HCT116 (cell line): ENCODE measurements at regions not wholly inside any gene's neighbourhood (a gene's known extent, or its start where the extent isn't known, plus 50 kb on each side); places are given as distances from the start of the nearest gene placed in this dataset.

Experiments
- ATAC-seq: fragments of 200-7000 bp; cut with Tn5 transposase; 2 replicates; pipeline ENCODE4 v1.9.1; 2020; ENCODE audit warnings: mild to moderate bottlenecking, moderate library complexity
- BruUV-seq: library from RNA; stranded (reverse); fragments of 400-500 nt; replicated peaks from 2 replicates; lab custom pipeline; 2021; lab: Mats Ljungman, UMichigan
- CTCF ChIA-PET: fragments of 300-600 bp; sonication (Branson Sonifier 250); formaldehyde crosslinking; loops from one replicate; lab custom pipeline; 2021; ENCODE audit warnings: antibody characterized with exemption; lab: Charles Lee
- POLR2A ChIA-PET: fragments of 300-600, 350-600 bp; sonication (Branson Sonifier 250); formaldehyde crosslinking; loops from one replicate; lab custom pipeline; 2021; ENCODE audit warnings: antibody characterized with exemption; lab: Charles Lee
- RAD21 ChIA-PET, 2 experiments: fragments of 300-600 bp; sonication (Branson Sonifier 250); formaldehyde crosslinking; loops; one replicate each; lab custom pipeline; 2023; ENCODE audit warnings: low total read pairs in 2 of 2; ENCODE audit not compliant: uncharacterized antibody in 2 of 2, unreplicated experiment in 2 of 2, low non-redundant PET in 1 of 2; lab: Charles Lee
- DNase-seq: peaks from one replicate; pipeline ENCODE4 v3.0.0-alpha.2; 2010; ENCODE audit warnings: low read depth, low spot score
- H2AFZ ChIP-seq: fragments of 200-600 bp; shearing (Covaris generic), sonication (generic); 2 replicates; pipeline ENCODE4 v1.6.1; 2017; ENCODE audit warnings: low read depth, mixed run types, mixed read lengths, antibody characterized with exemption, low read length; ENCODE audit not compliant: poor library complexity, severe bottlenecking
- H3K27ac ChIP-seq: 2 replicates; pipeline ENCODE4 v1.5.1; 2012; ENCODE audit warnings: low read depth, low read length
- H3K27me3 ChIP-seq: fragments of 200-600 bp; sonication (generic); 2 replicates; pipeline ENCODE4 v1.6.1; 2016; ENCODE audit warnings: mixed run types, low read length, mixed read lengths; ENCODE audit not compliant: insufficient read depth
- H3K36me3 ChIP-seq, 2 experiments: fragments of 200-500 bp in 1 of 2; fragments of 200-600 bp in 1 of 2; sonication (Bioruptor generic) in 1 of 2; sonication (generic) in 1 of 2; 2 replicates each; pipeline versions ENCODE4 v1.5.1 to v1.6.1; 2014 to 2016; ENCODE audit warnings: low read length in 2 of 2, inconsistent platforms in 1 of 2, mixed read lengths in 1 of 2, mixed run types in 1 of 2; ENCODE audit not compliant: insufficient read depth in 2 of 2, control insufficient read depth in 1 of 2
- H3K4me1 ChIP-seq, 2 experiments: fragments of 200-600 bp in 1 of 2; sonication (generic) in 1 of 2; 2 replicates each; pipeline versions ENCODE4 v1.5.1 to v1.6.1; 2012 to 2017; ENCODE audit warnings: low read length in 2 of 2, inconsistent platforms in 1 of 2, mild to moderate bottlenecking in 1 of 2, mixed read lengths in 1 of 2, mixed run types in 1 of 2, moderate library complexity in 1 of 2; ENCODE audit not compliant: insufficient read depth in 2 of 2, control insufficient read depth in 1 of 2
- H3K4me2 ChIP-seq: fragments of 200-600 bp; sonication (generic); 2 replicates; pipeline ENCODE4 v1.6.1; 2017; ENCODE audit warnings: mixed run types, low read length, mixed read lengths
- H3K4me3 ChIP-seq, 2 experiments: fragments of 200-600 bp in 1 of 2; sonication (generic) in 1 of 2; replicated peaks in 1 of 2; 2 replicates each; pipeline ENCODE4 v1.5.1; 2011 to 2016; ENCODE audit warnings: low read length in 2 of 2, control low read depth in 1 of 2, low read depth in 1 of 2, mild to moderate bottlenecking in 1 of 2, mixed read lengths in 1 of 2, mixed run types in 1 of 2
- H3K79me2 ChIP-seq: fragments of 200-600 bp; sonication (generic); 2 replicates; pipeline ENCODE4 v1.6.1; 2017; ENCODE audit warnings: mild to moderate bottlenecking, mixed run types, low read length, moderate library complexity, mixed read lengths; ENCODE audit not compliant: insufficient read depth
- H3K9ac ChIP-seq: fragments of 200-600 bp; sonication (generic); 2 replicates; pipeline ENCODE4 v1.6.1; 2016; ENCODE audit warnings: low read length, mixed read lengths
- H3K9me2 ChIP-seq: fragments of 200-600 bp; sonication (generic), shearing (Covaris generic); 2 replicates; pipeline ENCODE4 v1.6.1; 2017; ENCODE audit warnings: mixed run types, mild to moderate bottlenecking, moderate library complexity; ENCODE audit not compliant: insufficient read depth
- H3K9me3 ChIP-seq, 2 experiments: fragments of 200-500 bp in 1 of 2; fragments of 200-600 bp in 1 of 2; sonication (Bioruptor generic) in 1 of 2; sonication (generic) in 1 of 2; 2 replicates each; pipeline ENCODE4 v1.6.1; 2014 to 2017; ENCODE audit warnings: low read length in 2 of 2, mixed read lengths in 2 of 2, inconsistent platforms in 1 of 2, low read depth in 1 of 2, mild to moderate bottlenecking in 1 of 2, mixed run types in 1 of 2, moderate library complexity in 1 of 2; ENCODE audit not compliant: control insufficient read depth in 1 of 2, insufficient read depth in 1 of 2
- H4K20me1 ChIP-seq: fragments of 200-600 bp; sonication (generic), shearing (Covaris generic); 2 replicates; pipeline ENCODE4 v1.6.1; 2017; ENCODE audit warnings: mixed run types, mild to moderate bottlenecking, moderate library complexity; ENCODE audit not compliant: insufficient read depth
- CBX3 ChIP-seq: IDR thresholded peaks from 2 replicates; pipeline ENCODE4 v1.6.1; 2012; ENCODE audit warnings: low read depth
- CEBPB ChIP-seq: IDR thresholded peaks from 2 replicates; pipeline ENCODE4 v1.6.1; 2012; ENCODE audit warnings: low read depth
- CTCF ChIP-seq, 3 experiments: fragments of 200-600 bp in 1 of 3; sonication (generic) in 1 of 3; IDR thresholded peaks in 2 of 3; conservative IDR thresholded peaks in 1 of 3; 2 replicates each; pipeline ENCODE4 v1.5.1; 2012 to 2017; ENCODE audit warnings: low read depth in 2 of 3, low read length in 2 of 3, antibody characterized with exemption in 1 of 3, borderline replicate concordance in 1 of 3, control low read depth in 1 of 3, mild to moderate bottlenecking in 1 of 3, mixed read lengths in 1 of 3, mixed run types in 1 of 3, moderate library complexity in 1 of 3; ENCODE audit not compliant: insufficient read depth in 1 of 3
- EZH2phosphoT487 ChIP-seq: fragments of 200-600 bp; IDR thresholded peaks from 2 replicates; pipeline ENCODE4 v1.6.1; 2018; ENCODE audit warnings: antibody characterized with exemption, borderline replicate concordance
- POLR2A ChIP-seq: IDR thresholded peaks from 2 replicates; pipeline ENCODE4 v1.7.0; 2011; ENCODE audit warnings: borderline replicate concordance; ENCODE audit not compliant: insufficient read depth, insufficient read length; ENCODE audit errors: extremely low read depth
- POLR2AphosphoS5 ChIP-seq: IDR thresholded peaks from 2 replicates; pipeline ENCODE4 v1.6.1; 2011; ENCODE audit warnings: mild to moderate bottlenecking, low read depth, low read length, moderate library complexity
- SIN3A ChIP-seq: IDR thresholded peaks from 2 replicates; pipeline ENCODE4 v1.6.1; 2012; ENCODE audit warnings: low read depth
- SP1 ChIP-seq: IDR thresholded peaks from 2 replicates; pipeline ENCODE4 v1.6.1; 2012; ENCODE audit warnings: low read depth
- TCF7L2 ChIP-seq: IDR thresholded peaks from 2 replicates; pipeline ENCODE4 v1.7.0; 2011; ENCODE audit warnings: borderline replicate concordance, inconsistent platforms; ENCODE audit not compliant: insufficient read depth, insufficient read length; ENCODE audit errors: extremely low read depth
- YY1 ChIP-seq: IDR thresholded peaks from 2 replicates; pipeline ENCODE4 v1.6.1; 2011; ENCODE audit warnings: low read length, low read depth, moderate library complexity, mild to moderate bottlenecking; ENCODE audit not compliant: insufficient replicate concordance; ENCODE audit errors: extremely low read depth
- ZFX ChIP-seq: fragments of 450-650 bp; IDR thresholded peaks from 2 replicates; pipeline ENCODE4 v1.6.1; 2017
- intact Hi-C: fragments of 100-400 bp; cut with micrococcal nuclease; formaldehyde crosslinking; loops from 2 replicates; pipeline ENCODE4 v1.10.0; 2022
- TF ChIP-seq, protein P1 (sequence below): IDR thresholded peaks from 2 replicates; pipeline ENCODE4 v1.6.1; 2011; ENCODE audit warnings: mild to moderate bottlenecking, low read length, moderate library complexity; ENCODE audit not compliant: insufficient replicate concordance; ENCODE audit errors: extremely low read depth
- TF ChIP-seq, protein P2 (sequence below): IDR thresholded peaks from 2 replicates; pipeline ENCODE4 v1.6.1; 2012

GRCh38 chr17:77795685-77796084 is 162.8 kb upstream of the TNRC6C start (continued):
- TF ChIP-seq, protein P1, sequence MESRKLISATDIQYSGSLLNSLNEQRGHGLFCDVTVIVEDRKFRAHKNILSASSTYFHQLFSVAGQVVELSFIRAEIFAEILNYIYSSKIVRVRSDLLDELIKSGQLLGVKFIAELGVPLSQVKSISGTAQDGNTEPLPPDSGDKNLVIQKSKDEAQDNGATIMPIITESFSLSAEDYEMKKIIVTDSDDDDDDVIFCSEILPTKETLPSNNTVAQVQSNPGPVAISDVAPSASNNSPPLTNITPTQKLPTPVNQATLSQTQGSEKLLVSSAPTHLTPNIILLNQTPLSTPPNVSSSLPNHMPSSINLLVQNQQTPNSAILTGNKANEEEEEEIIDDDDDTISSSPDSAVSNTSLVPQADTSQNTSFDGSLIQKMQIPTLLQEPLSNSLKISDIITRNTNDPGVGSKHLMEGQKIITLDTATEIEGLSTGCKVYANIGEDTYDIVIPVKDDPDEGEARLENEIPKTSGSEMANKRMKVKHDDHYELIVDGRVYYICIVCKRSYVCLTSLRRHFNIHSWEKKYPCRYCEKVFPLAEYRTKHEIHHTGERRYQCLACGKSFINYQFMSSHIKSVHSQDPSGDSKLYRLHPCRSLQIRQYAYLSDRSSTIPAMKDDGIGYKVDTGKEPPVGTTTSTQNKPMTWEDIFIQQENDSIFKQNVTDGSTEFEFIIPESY, result no peak
- TF ChIP-seq, protein P2, sequence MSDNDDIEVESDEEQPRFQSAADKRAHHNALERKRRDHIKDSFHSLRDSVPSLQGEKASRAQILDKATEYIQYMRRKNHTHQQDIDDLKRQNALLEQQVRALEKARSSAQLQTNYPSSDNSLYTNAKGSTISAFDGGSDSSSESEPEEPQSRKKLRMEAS, result no peak
- TF ChIP-seq CTCF (IDR thresholded peaks at IDR 0.05 in 2 of 3, conservative IDR thresholded peaks at IDR 0.05 in 1 of 3; ENCODE audit: borderline replicate concordance in 1 of 3, insufficient read depth in 1 of 3, low read depth in 2 of 3, low read length in 2 of 3) (no peak), EZH2phosphoT487 (no peak)

DNA sequence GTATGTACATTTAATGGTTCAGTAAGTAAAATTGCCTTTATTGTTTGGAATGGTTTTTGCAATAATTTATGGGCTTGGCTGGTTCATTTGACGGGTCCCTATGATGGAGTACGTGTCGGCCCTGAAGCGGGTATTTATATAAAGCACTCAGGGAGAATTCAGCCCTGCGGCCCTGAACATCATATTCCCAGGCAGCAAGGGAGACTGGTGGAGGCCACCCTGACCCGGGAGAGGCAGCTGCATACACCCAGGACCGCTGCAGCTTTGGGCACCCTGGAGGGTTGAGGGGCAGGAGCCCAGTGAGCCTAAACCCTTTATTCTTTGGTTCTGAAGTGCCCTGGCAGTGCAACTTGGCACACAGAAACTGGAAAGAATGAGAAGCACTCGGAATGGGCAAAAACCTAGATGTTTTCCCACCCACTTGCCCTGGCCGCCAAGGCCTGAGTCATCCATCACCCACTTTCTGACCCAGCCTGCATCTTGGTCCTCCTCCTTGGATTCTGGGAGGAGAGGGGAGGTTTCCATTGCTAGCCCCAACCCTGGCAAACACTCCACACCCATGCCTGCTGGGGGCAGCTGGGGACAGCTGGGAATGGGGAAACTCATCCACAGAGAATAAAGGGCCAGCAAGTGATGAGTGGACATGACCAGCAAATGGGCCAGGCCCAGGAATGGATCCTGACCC is 162.2 kb upstream of the TNRC6C start:
- Histone ChIP-seq H3K4me1 (no peaks in the 10 kb centered on the region), H3K9ac (no peak overlapping the region), H3K9me2 (no peaks in the 10 kb centered on the region), H3K4me3 (no peak overlapping the region), H2AFZ (no peak overlapping the region), H3K27ac (no peak overlapping the region), H3K4me2 (no peak overlapping the region), H3K9me3 (no peaks in the 10 kb centered on the region), H3K79me2 (no peaks in the 10 kb centered on the region), H3K27me3 (0 out of 2 replicates have a peak, but pooled peaks cover 2% of the 10 kb centered on the region), H4K20me1 (no peaks in the 10 kb centered on the region), H3K36me3 (no peaks in the 10 kb centered on the region)
- RAD21 ChIA-PET, result no interaction called here
- DNase-seq, result no peak
- POLR2A ChIA-PET, result no interaction called here
- intact Hi-C loops, result no loop called here
- no TSS peak for BruUV-seq
- ATAC-seq, result no peak
- TF ChIP-seq POLR2A, result no peak
- no peak for TF ChIP-seq CEBPB
- TF ChIP-seq ZFX, result no peak
- TF ChIP-seq SIN3A, result no peak
- TF ChIP-seq CBX3, result no peak
- no peak for TF ChIP-seq EZH2phosphoT487
- TF ChIP-seq SP1, result no peak
- TF ChIP-seq CTCF (IDR thresholded peaks at IDR 0.05 in 2 of 3, conservative IDR thresholded peaks at IDR 0.05 in 1 of 3; ENCODE audit: borderline replicate concordance in 1 of 3, insufficient read depth in 1 of 3, low read depth in 2 of 3, low read length in 2 of 3), result no peak
- TF ChIP-seq TCF7L2, result no peak
- no peak for TF ChIP-seq POLR2AphosphoS5
- TF ChIP-seq, protein P1, result no peak
- TF ChIP-seq YY1, result no peak
- CTCF ChIA-PET, result no interaction called here
